OCI-LY7 (cell line): ENCODE measurements at regions not wholly inside any gene's neighbourhood (a gene's known extent, or its start where the extent isn't known, plus 50 kb on each side); places are given as distances from the start of the nearest gene placed in this dataset.
"Not testable (repeated sequence)": the region's sequence is repeated elsewhere in the genome, so short reads cannot be mapped to it uniquely, and the experiment has no call there.

Experiments used
- BruUV-seq: library from RNA; stranded (reverse); fragments of 400-500 nt; replicated peaks from 2 replicates; lab custom pipeline; 2021; lab: Mats Ljungman, UMichigan
- CTCF ChIA-PET: fragments of 300-600 bp; sonication (Branson Sonifier 250); formaldehyde crosslinking; loops from one replicate; lab custom pipeline; 2022; ENCODE audit warnings: antibody characterized with exemption; ENCODE audit not compliant: unreplicated experiment; lab: Charles Lee
- POLR2A ChIA-PET: fragments of 300-600 bp; sonication (Branson Sonifier 250); formaldehyde crosslinking; loops from one replicate; lab custom pipeline; 2022; ENCODE audit warnings: antibody characterized with exemption; lab: Charles Lee
- DNase-seq: peaks from one replicate; pipeline ENCODE4 v3.0.0-alpha.2; 2015; ENCODE audit warnings: low spot score
- H2AFZ ChIP-seq: fragments of 200-600 bp; sonication (generic), shearing (Covaris generic); 2 replicates; pipeline ENCODE4 v1.6.1; 2014; ENCODE audit warnings: mild to moderate bottlenecking, antibody characterized with exemption, low read length, moderate library complexity
- H3K27ac ChIP-seq: fragments of 200-600 bp; sonication (generic); 2 replicates; pipeline ENCODE4 v1.5.1; 2014; ENCODE audit warnings: mixed run types, low read depth, mild to moderate bottlenecking, moderate library complexity, low read length, inconsistent platforms; ENCODE audit not compliant: poor library complexity, severe bottlenecking
- H3K36me3 ChIP-seq: fragments of 200-600 bp; sonication (generic); 2 replicates; pipeline ENCODE4 v1.6.1; 2014; ENCODE audit warnings: mild to moderate bottlenecking, antibody characterized with exemption, low read length, moderate library complexity, mixed read lengths; ENCODE audit not compliant: insufficient read depth
- H3K4me1 ChIP-seq: fragments of 200-600 bp; sonication (generic); 2 replicates; pipeline ENCODE4 v1.5.1; 2014; ENCODE audit warnings: mild to moderate bottlenecking, low read length; ENCODE audit not compliant: insufficient read depth, poor library complexity, severe bottlenecking
- H3K4me2 ChIP-seq: fragments of 200-600 bp; sonication (generic); 2 replicates; pipeline ENCODE4 v1.6.1; 2014; ENCODE audit warnings: mild to moderate bottlenecking, low read length
- H3K4me3 ChIP-seq: fragments of 200-600 bp; sonication (generic); 2 replicates; pipeline ENCODE4 v1.5.1; 2014; ENCODE audit warnings: mild to moderate bottlenecking, low read depth, low read length; ENCODE audit not compliant: poor library complexity, severe bottlenecking
- H3K79me2 ChIP-seq: fragments of 200-600 bp; sonication (generic); 2 replicates; pipeline ENCODE4 v1.6.1; 2016; ENCODE audit warnings: low read depth, mild to moderate bottlenecking, low read length, moderate library complexity, mixed read lengths; ENCODE audit not compliant: insufficient read depth
- H3K9me2 ChIP-seq: fragments of 200-600 bp; sonication (generic); 2 replicates; pipeline ENCODE4 v1.6.1; 2016; ENCODE audit warnings: mild to moderate bottlenecking, low read length, mixed read lengths; ENCODE audit not compliant: insufficient read depth
- H3K9me3 ChIP-seq: fragments of 200-600 bp; sonication (generic); 2 replicates; pipeline ENCODE4 v1.6.1; 2014; ENCODE audit warnings: mild to moderate bottlenecking, mixed run types, low read length, mixed read lengths
- H4K20me1 ChIP-seq: fragments of 200-600 bp; sonication (generic); 2 replicates; pipeline ENCODE4 v1.6.1; 2014; ENCODE audit warnings: mild to moderate bottlenecking, antibody characterized with exemption, low read length, moderate library complexity, mixed read lengths; ENCODE audit not compliant: insufficient read depth
- CTCF ChIP-seq: fragments of 200-600 bp; sonication (generic); conservative IDR thresholded peaks from 2 replicates; pipeline ENCODE4 v1.5.1; 2014; ENCODE audit warnings: mild to moderate bottlenecking, antibody characterized with exemption, low read length, moderate library complexity, mixed read lengths
- EZH2phosphoT487 ChIP-seq: fragments of 200-600 bp; sonication (generic); IDR thresholded peaks from 2 replicates; pipeline ENCODE4 v1.6.1; 2018; ENCODE audit warnings: low read depth, borderline replicate concordance, mild to moderate bottlenecking, mixed run types, antibody characterized with exemption, low read length, moderate library complexity, mixed read lengths
- intact Hi-C: fragments of 100-400 bp; cut with micrococcal nuclease; formaldehyde crosslinking; loops from one replicate; pipeline ENCODE4 v1.10.0; 2022; ENCODE audit not compliant: unreplicated experiment

GRCh38 chr16:17034477-17035252 lies 436.1 kb downstream of the XYLT1 start:
- Histone ChIP-seq H3K27ac (no peak overlapping the region), H3K4me3 (no peak overlapping the region), H3K9me2 (no peaks in the 10 kb centered on the region), H3K4me1 (no peaks in the 10 kb centered on the region), H3K79me2 (no peaks in the 10 kb centered on the region), H3K9me3 (no peaks in the 10 kb centered on the region), H3K36me3 (no peaks in the 10 kb centered on the region), H4K20me1 (no peaks in the 10 kb centered on the region), H2AFZ (no peak overlapping the region), H3K4me2 (no peak overlapping the region)
- ChIA-PET CTCF (no interaction called here), POLR2A (interaction anchor here (0.5 kb wide), 1 partner anchor 152 kb away, joined by 4 read pairs; no protein-coding TSS in a partner anchor)
- intact Hi-C loops: no loop called here
- TF ChIP-seq EZH2phosphoT487 (no peak), CTCF (no peak)
- no peak for DNase-seq
- no TSS peak for BruUV-seq

- Histone ChIP-seq H3K9me3 (no peaks in the 10 kb centered on the region), H3K36me3 (no peaks in the 10 kb centered on the region), H3K4me1 (no peaks in the 10 kb centered on the region), H3K9me2 (no peaks in the 10 kb centered on the region), H3K79me2 (no peaks in the 10 kb centered on the region), H4K20me1 (no peaks in the 10 kb centered on the region), H3K27ac (no peak overlapping the region), H2AFZ (no peak overlapping the region), H3K4me3 (no peak overlapping the region), H3K4me2 (no peak overlapping the region)
- DNase-seq: no peak
- ChIA-PET POLR2A (no interaction called here), CTCF (no interaction called here)
- intact Hi-C loops: no loop called here
- BruUV-seq: no TSS peak
- TF ChIP-seq EZH2phosphoT487 (no peak), CTCF (no peak)
These were observed 433.3 kb downstream of the XYLT1 start for GRCh38 chr16:17037499-17037898.

- no peaks in the 10 kb centered on the region for H3K9me3 ChIP-seq
- ChIA-PET CTCF (no interaction called here), POLR2A (no interaction called here)
- intact Hi-C loops: no loop called here
- H3K27ac ChIP-seq: no peak overlapping the region
- H3K36me3 ChIP-seq: no peaks in the 10 kb centered on the region
- H3K4me2 ChIP-seq: no peak overlapping the region
- H2AFZ ChIP-seq: no peak overlapping the region
- no peak for TF ChIP-seq CTCF
- TF ChIP-seq EZH2phosphoT487: no peak
- no TSS peak for BruUV-seq
- no peaks in the 10 kb centered on the region for H3K4me1 ChIP-seq
- H3K79me2 ChIP-seq: no peaks in the 10 kb centered on the region
- H4K20me1 ChIP-seq: no peaks in the 10 kb centered on the region
- H3K9me2 ChIP-seq: no peaks in the 10 kb centered on the region
- no peak for DNase-seq
- H3K4me3 ChIP-seq: no peak overlapping the region
These were observed 432.3 kb downstream of the XYLT1 start for GRCh38 chr16:17038415-17038814.

DNA sequence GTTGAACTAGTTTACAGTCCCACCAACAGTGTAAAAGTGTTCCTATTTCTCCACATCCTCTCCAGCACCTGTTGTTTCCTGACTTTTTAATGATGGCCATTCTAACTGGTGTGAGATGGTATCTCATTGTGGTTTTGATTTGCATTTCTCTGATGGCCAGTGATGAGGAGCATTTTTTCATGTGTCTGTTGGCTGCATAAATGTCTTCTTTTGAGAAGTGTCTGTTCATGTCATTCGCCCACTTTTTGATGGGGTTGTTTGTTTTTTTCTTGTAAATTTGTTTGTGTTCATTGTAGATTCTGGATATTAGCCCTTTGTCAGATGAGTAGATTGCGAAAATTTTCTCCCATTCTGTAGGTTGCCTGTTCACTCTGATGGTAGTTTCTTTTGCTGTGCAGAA lies 421.7 kb downstream of the XYLT1 start:
- H3K79me2 ChIP-seq, H3K4me2 ChIP-seq, intact Hi-C loops, DNase-seq, POLR2A ChIA-PET, H3K4me1 ChIP-seq, CTCF ChIA-PET, H2AFZ ChIP-seq, H3K4me3 ChIP-seq, BruUV-seq, H3K9me3 ChIP-seq, H3K9me2 ChIP-seq, H3K36me3 ChIP-seq, H4K20me1 ChIP-seq, H3K27ac ChIP-seq: not testable (repeated sequence)
